ENCODE measurements at regions not wholly inside any gene's neighbourhood (a gene's known extent, or its start where the extent isn't known, plus 50 kb on each side); places are given as distances from the start of the nearest gene placed in this dataset.

DNA sequence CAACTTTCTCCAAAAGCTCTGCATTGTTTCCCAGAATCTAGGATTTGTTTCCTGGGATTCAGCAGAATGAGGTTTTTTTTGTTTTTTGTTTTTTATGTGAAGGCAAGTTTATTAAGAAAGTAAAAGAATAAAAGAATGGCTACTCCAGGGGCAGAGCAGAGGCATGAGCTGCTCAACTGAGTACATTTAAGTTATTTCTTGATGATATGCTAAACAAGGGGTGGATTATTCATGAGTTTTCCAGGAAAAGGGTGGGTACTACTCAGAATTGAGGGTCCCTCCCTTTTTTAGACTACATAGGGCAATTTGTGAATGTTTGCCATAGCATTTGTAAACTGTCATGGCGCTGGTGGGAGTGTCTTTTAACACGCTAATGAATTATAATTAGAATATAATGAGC lies 292.5 kb upstream of the SGK1 start:
- intact Hi-C loops (cut with micrococcal nuclease; ENCODE audit: unreplicated experiment): no loop called here
- POLR2A ChIA-PET (ENCODE audit: unreplicated experiment): interaction anchor here (0.6 kb wide), 1 partner anchor 206 kb away, joined by 3 read pairs; no protein-coding TSS in a partner anchor

GRCh38 chr6:134609716-134610261 lies 291.9 kb upstream of the SGK1 start:
- H3K9me3 ChIP-seq (ENCODE audit: insufficient read depth, low read depth): peaks cover 5% of the 10 kb centered on the region; the same call in 1 of the 2 replicates
- no peaks in the 10 kb centered on the region for H3K4me1 ChIP-seq (replicated peaks; ENCODE audit: insufficient read depth)
- CTCF ChIA-PET: no interaction called here
- intact Hi-C loops (cut with micrococcal nuclease; ENCODE audit: unreplicated experiment): no loop called here
- POLR2A ChIA-PET (ENCODE audit: unreplicated experiment): interaction anchor here (0.6 kb wide), 1 partner anchor 206 kb away, joined by 3 read pairs; no protein-coding TSS in a partner anchor
- no peaks in the 10 kb centered on the region for H3K9me2 ChIP-seq (ENCODE audit: insufficient read depth)
- no peaks in the 10 kb centered on the region for H3K27me3 ChIP-seq (ENCODE audit: insufficient read depth, low read depth)
- no peaks in the 10 kb centered on the region for H4K20me1 ChIP-seq (ENCODE audit: insufficient read depth)
- no peaks in the 10 kb centered on the region for H3K36me3 ChIP-seq (ENCODE audit: low read depth)
- TF ChIP-seq, protein P1, sequence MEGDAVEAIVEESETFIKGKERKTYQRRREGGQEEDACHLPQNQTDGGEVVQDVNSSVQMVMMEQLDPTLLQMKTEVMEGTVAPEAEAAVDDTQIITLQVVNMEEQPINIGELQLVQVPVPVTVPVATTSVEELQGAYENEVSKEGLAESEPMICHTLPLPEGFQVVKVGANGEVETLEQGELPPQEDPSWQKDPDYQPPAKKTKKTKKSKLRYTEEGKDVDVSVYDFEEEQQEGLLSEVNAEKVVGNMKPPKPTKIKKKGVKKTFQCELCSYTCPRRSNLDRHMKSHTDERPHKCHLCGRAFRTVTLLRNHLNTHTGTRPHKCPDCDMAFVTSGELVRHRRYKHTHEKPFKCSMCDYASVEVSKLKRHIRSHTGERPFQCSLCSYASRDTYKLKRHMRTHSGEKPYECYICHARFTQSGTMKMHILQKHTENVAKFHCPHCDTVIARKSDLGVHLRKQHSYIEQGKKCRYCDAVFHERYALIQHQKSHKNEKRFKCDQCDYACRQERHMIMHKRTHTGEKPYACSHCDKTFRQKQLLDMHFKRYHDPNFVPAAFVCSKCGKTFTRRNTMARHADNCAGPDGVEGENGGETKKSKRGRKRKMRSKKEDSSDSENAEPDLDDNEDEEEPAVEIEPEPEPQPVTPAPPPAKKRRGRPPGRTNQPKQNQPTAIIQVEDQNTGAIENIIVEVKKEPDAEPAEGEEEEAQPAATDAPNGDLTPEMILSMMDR (conservative IDR thresholded peaks at IDR 0.05): no peak
- TF ChIP-seq EZH2 (IDR thresholded peaks at IDR 0.05; ENCODE audit: low read depth): no peak
- no peak overlapping the region for H2AFZ ChIP-seq
- no peak overlapping the region for H3K4me2 ChIP-seq
- no peak overlapping the region for H3K27ac ChIP-seq
- no peaks in the 10 kb centered on the region for H3F3A ChIP-seq (ENCODE audit: insufficient read depth, low read depth)
- H3K4me3 ChIP-seq: no peak overlapping the region
- BruUV-seq (replicated peaks): no TSS peak
- no peaks in the 10 kb centered on the region for H3K79me2 ChIP-seq (ENCODE audit: low read depth)
- DNase-seq: no peak

More for the DNA sequence above, 292.5 kb upstream of the SGK1 start:
- no peak overlapping the region for H3K4me2 ChIP-seq
- BruUV-seq (replicated peaks): no TSS peak
- no peak overlapping the region for H3K27ac ChIP-seq
- no peaks in the 10 kb centered on the region for H3K9me2 ChIP-seq (ENCODE audit: insufficient read depth)
- no peak overlapping the region for H2AFZ ChIP-seq
- CTCF ChIA-PET: no interaction called here
- no peaks in the 10 kb centered on the region for H3K27me3 ChIP-seq (ENCODE audit: insufficient read depth, low read depth)
- no peaks in the 10 kb centered on the region for H3K4me1 ChIP-seq (replicated peaks; ENCODE audit: insufficient read depth)
- H3K79me2 ChIP-seq (ENCODE audit: low read depth): no peaks in the 10 kb centered on the region
- H3K9me3 ChIP-seq (ENCODE audit: insufficient read depth, low read depth): peaks cover 5% of the 10 kb centered on the region; the same call in 1 of the 2 replicates
- H3F3A ChIP-seq (ENCODE audit: insufficient read depth, low read depth): no peaks in the 10 kb centered on the region
- TF ChIP-seq, protein P1 (conservative IDR thresholded peaks at IDR 0.05): no peak
- no peak for TF ChIP-seq EZH2 (IDR thresholded peaks at IDR 0.05; ENCODE audit: low read depth)
- DNase-seq: no peak
- no peak overlapping the region for H3K4me3 ChIP-seq
- no peaks in the 10 kb centered on the region for H4K20me1 ChIP-seq (ENCODE audit: insufficient read depth)
- no peaks in the 10 kb centered on the region for H3K36me3 ChIP-seq (ENCODE audit: low read depth)

GRCh38 chr6:134607411-134607810 lies 289.5 kb upstream of the SGK1 start:
- POLR2A ChIA-PET (ENCODE audit: unreplicated experiment): no interaction called here
- intact Hi-C loops (cut with micrococcal nuclease; ENCODE audit: unreplicated experiment): no loop called here

More at GRCh38 chr6:134607411-134607810, 289.5 kb upstream of the SGK1 start:
- Histone ChIP-seq H2AFZ (no peak overlapping the region), H3K4me2 (no peak overlapping the region), H3K27me3 (ENCODE audit: insufficient read depth, low read depth) (no peaks in the 10 kb centered on the region), H4K20me1 (ENCODE audit: insufficient read depth) (no peaks in the 10 kb centered on the region), H3K79me2 (ENCODE audit: low read depth) (no peaks in the 10 kb centered on the region), H3F3A (ENCODE audit: insufficient read depth, low read depth) (no peaks in the 10 kb centered on the region), H3K36me3 (ENCODE audit: low read depth) (no peaks in the 10 kb centered on the region), H3K9me3 (ENCODE audit: insufficient read depth, low read depth) (no peaks in the 10 kb centered on the region), H3K9me2 (ENCODE audit: insufficient read depth) (no peaks in the 10 kb centered on the region), H3K4me1 (replicated peaks; ENCODE audit: insufficient read depth) (peaks cover under 1% of the 10 kb centered on the region; the same call in 1 of the 2 replicates), H3K27ac (no peak overlapping the region), H3K4me3 (no peak overlapping the region)
- CTCF ChIA-PET: no interaction called here
- DNase-seq: peak in 1 of 2 experiments; percentile 23
- no TSS peak for BruUV-seq (replicated peaks)
- TF ChIP-seq EZH2 (IDR thresholded peaks at IDR 0.05; ENCODE audit: low read depth): no peak
- TF ChIP-seq, protein P1 (conservative IDR thresholded peaks at IDR 0.05): no peak
